GM19468 (cell line): ENCODE measurements at regions not wholly inside any gene's neighbourhood (a gene's known extent, or its start where the extent isn't known, plus 50 kb on each side); places are given as distances from the start of the nearest gene placed in this dataset.

Experiments used
- ATAC-seq: cut with Tn5 transposase; IDR thresholded peaks from one replicate; pipeline ENCODE4 v1.9.1; 2021; ENCODE audit warnings: mild to moderate bottlenecking, moderate library complexity, moderate number of reproducible peaks; ENCODE audit not compliant: unreplicated experiment; ENCODE audit errors: extremely low read depth

GRCh38 chr18:65567372-65567771 is 183.4 kb upstream of the CDH7 start:
- no peak for ATAC-seq

- ATAC-seq = no peak
These were observed 202.5 kb upstream of the CDH7 start for GRCh38 chr18:65548316-65548715.

- ATAC-seq = no peak
These were observed 203.8 kb upstream of the CDH7 start for GRCh38 chr18:65547046-65547445.

GRCh38 chr18:65544701-65545100 is 206.1 kb upstream of the CDH7 start:
- ATAC-seq = no peak

- ATAC-seq = no peak
These were observed 222.8 kb upstream of the CDH7 start for GRCh38 chr18:65527879-65528633.

- ATAC-seq = no peak
These were observed 224.7 kb upstream of the CDH7 start for GRCh38 chr18:65526099-65526498.

GRCh38 chr18:65523461-65523860 is 227.4 kb upstream of the CDH7 start:
- no peak for ATAC-seq

- no peak for ATAC-seq
These were observed 227.9 kb upstream of the CDH7 start for GRCh38 chr18:65522907-65523306.

GRCh38 chr18:65516209-65516608 is 234.6 kb upstream of the CDH7 start:
- no peak for ATAC-seq

- no peak for ATAC-seq
These were observed 252.2 kb upstream of the CDH7 start for GRCh38 chr18:65498605-65499004.

- no peak for ATAC-seq
These were observed 263.2 kb upstream of the CDH7 start for GRCh38 chr18:65487569-65487968.

- ATAC-seq = no peak
These were observed 273.4 kb upstream of the CDH7 start for GRCh38 chr18:65477455-65477854.

- ATAC-seq = no peak
These were observed 281.9 kb upstream of the CDH7 start for GRCh38 chr18:65468881-65469280.

- ATAC-seq = no peak
These were observed 286.5 kb upstream of the CDH7 start for GRCh38 chr18:65464361-65464760.

- ATAC-seq = no peak
These were observed 291.1 kb upstream of the CDH7 start for GRCh38 chr18:65459741-65460140.

- no peak for ATAC-seq
These were observed 291.9 kb upstream of the CDH7 start for GRCh38 chr18:65458871-65459270.

GRCh38 chr18:65439188-65439587 is 311.6 kb upstream of the CDH7 start:
- no peak for ATAC-seq

- ATAC-seq = no peak
These were observed 314.4 kb upstream of the CDH7 start for GRCh38 chr18:65436430-65436829.

GRCh38 chr18:65435534-65435933 is 315.3 kb upstream of the CDH7 start:
- no peak for ATAC-seq

GRCh38 chr18:65429601-65430000 is 321.2 kb upstream of the CDH7 start:
- ATAC-seq = no peak

GRCh38 chr18:65425366-65425765 is 325.4 kb upstream of the CDH7 start:
- no peak for ATAC-seq

GRCh38 chr18:65423776-65424175 is 327.0 kb upstream of the CDH7 start:
- ATAC-seq = no peak
